HFFc6 (cell line): ENCODE measurements at regions not wholly inside any gene's neighbourhood (a gene's known extent, or its start where the extent isn't known, plus 50 kb on each side); places are given as distances from the start of the nearest gene placed in this dataset.

Experiments used
- DNase-seq: peaks from one replicate; pipeline ENCODE4 v3.0.0-alpha.2; 2018
- H3K27ac Mint-ChIP-seq: 2 replicates; pipeline ENCODE4 v1.8.0; 2020; ENCODE audit warnings: mild to moderate bottlenecking, mixed read lengths
- H3K27me3 Mint-ChIP-seq: 2 replicates; pipeline ENCODE4 v1.8.0; 2021; ENCODE audit warnings: mild to moderate bottlenecking, moderate library complexity, mixed read lengths; ENCODE audit not compliant: insufficient read depth
- H3K36me3 Mint-ChIP-seq: 2 replicates; pipeline ENCODE4 v1.8.0; 2021; ENCODE audit warnings: low read depth, mixed read lengths
- H3K4me1 Mint-ChIP-seq: 2 replicates; pipeline ENCODE4 v1.8.0; 2020; ENCODE audit warnings: low read depth, mixed read lengths
- H3K4me3 Mint-ChIP-seq: 2 replicates; pipeline ENCODE4 v1.8.0; 2020; ENCODE audit warnings: mild to moderate bottlenecking, moderate library complexity, mixed read lengths
- H3K9me3 Mint-ChIP-seq: 2 replicates; pipeline ENCODE4 v1.8.0; 2020; ENCODE audit warnings: mild to moderate bottlenecking, mixed read lengths
- TF ChIP-seq, protein P1 (sequence below): fragments of 200-600 bp; sonication (generic); IDR thresholded peaks from 2 replicates; pipeline ENCODE4 v1.5.0; 2021; ENCODE audit warnings: antibody characterized with exemption, mild to moderate bottlenecking

DNA sequence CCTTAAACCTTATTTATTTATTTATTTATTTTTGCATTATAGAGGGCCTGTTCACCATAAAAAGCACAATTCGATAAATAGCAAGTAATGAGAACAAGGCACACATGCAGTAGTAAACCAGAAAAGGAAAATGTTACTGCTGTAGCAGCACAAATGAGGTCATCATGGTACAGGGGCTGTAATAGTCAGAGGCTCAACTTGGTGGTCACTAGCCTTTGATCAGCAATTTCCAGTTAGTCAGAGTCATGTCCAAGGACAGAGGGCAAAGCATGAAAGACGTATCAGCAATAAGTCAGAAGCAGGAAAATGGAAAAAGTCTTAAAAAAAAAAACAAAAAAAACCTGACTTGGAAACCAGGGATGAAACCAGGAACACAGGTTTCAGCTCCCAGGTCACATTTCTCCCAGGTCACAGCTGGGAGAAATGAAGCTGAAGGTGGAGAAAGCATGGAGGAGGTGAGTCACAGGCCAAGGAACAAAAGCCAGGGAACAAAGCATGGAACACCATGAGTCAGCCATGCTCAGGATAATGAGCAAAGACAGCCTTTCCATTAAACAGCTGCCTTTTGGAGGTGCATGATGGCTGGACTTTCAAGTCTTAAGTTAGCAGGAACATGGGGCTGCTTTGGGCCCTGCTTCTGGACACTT lies 556.3 kb downstream of the LTN1 start:
- DNase-seq = peak; percentile 61
- TF ChIP-seq, protein P1, sequence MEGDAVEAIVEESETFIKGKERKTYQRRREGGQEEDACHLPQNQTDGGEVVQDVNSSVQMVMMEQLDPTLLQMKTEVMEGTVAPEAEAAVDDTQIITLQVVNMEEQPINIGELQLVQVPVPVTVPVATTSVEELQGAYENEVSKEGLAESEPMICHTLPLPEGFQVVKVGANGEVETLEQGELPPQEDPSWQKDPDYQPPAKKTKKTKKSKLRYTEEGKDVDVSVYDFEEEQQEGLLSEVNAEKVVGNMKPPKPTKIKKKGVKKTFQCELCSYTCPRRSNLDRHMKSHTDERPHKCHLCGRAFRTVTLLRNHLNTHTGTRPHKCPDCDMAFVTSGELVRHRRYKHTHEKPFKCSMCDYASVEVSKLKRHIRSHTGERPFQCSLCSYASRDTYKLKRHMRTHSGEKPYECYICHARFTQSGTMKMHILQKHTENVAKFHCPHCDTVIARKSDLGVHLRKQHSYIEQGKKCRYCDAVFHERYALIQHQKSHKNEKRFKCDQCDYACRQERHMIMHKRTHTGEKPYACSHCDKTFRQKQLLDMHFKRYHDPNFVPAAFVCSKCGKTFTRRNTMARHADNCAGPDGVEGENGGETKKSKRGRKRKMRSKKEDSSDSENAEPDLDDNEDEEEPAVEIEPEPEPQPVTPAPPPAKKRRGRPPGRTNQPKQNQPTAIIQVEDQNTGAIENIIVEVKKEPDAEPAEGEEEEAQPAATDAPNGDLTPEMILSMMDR = no peak
- Mint-ChIP-seq H3K27me3 (no peaks in the 10 kb centered on the region; the same call in 1 of the 2 replicates), H3K4me1 (peaks cover 78% of the 10 kb centered on the region), H3K36me3 (peaks cover 8% of the 10 kb centered on the region), H3K27ac (peak overlapping the region; percentile 58), H3K9me3 (no peaks in the 10 kb centered on the region), H3K4me3 (no peak overlapping the region)

DNA sequence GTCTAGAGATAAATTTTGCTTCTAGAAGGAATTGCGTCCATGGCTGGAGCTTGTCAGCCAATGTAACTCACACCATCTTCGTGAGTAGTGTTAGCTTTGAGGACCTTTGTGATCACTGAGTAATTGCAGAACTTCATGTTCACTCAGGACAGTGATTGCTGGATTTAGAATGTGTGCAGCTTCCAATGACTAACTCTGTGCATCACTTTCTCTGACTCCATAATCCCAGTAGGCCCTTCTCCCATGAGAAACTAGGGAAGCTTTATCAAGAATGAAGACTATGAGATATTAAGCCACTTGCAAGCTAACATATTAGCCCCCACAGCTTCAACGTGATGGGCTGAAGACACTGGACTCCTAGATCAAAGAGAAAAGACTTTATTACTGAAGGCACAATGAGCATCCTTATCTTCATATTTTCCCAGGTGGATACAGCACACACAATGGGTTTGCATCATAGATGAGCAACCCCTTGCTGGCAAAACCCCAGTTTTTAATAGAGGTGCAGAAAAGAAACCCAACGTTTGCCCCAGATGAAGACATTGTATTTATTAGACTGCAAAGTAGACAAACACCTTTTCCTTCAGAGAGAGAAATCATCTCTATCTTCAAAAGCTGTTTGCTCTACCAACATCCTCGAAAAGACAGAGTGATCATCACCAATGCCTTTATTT lies 561.0 kb downstream of the LTN1 start:
- Mint-ChIP-seq H3K9me3 (no peaks in the 10 kb centered on the region), H3K4me1 (peaks cover 89% of the 10 kb centered on the region), H3K27ac (peak overlapping the region; percentile 80), H3K27me3 (no peaks in the 10 kb centered on the region), H3K36me3 (peaks cover 5% of the 10 kb centered on the region), H3K4me3 (no peak overlapping the region; the same call in 1 of the 2 replicates)
- peak; percentile 13 for DNase-seq
- TF ChIP-seq, protein P1 = no peak

DNA sequence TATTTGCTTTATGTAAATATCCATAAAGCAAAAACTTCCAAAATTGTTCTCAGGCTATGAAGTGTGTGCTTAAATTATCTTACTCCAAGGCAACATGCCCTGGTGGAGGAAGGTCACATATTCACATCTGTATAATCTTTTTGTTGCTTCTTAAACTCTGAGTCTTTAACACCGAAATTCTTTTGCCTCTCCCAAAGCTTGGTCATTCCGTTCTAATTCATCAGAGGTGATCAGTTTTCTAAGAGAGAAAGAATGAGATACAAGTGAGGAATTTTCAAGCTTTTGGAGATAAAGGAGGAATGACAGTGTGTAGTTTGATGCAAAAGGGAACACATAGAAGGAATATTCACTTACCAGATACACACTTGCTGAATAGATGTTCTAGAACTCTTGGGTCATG lies 561.7 kb downstream of the LTN1 start:
- Mint-ChIP-seq H3K27ac (peak overlapping the region; percentile 80), H3K27me3 (no peaks in the 10 kb centered on the region), H3K36me3 (peaks cover 4% of the 10 kb centered on the region; the same call in 1 of the 2 replicates), H3K9me3 (no peaks in the 10 kb centered on the region), H3K4me1 (peaks cover 89% of the 10 kb centered on the region), H3K4me3 (peak overlapping the region; percentile 49)
- DNase-seq = peak; percentile 20
- TF ChIP-seq, protein P1 = no peak

DNA sequence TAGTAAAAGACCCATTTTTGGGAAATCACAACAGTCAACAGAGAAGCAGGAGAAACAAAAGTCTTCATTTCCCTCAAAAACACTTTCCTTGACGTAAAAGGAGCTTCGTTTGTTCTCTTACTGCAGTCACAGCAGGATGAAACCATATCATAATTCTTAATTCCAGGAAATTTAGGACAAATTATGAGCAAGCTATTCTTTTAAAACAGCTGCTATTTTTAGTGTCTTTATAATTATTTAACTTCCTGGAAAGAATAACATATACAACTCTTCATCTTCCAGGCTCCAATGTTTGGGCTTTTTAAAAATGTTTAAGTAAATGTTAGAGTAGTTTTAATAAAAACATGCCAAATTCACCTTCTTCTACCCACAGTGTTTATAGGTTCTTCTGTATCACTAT lies 563.5 kb downstream of the LTN1 start:
- TF ChIP-seq, protein P1 = no peak
- H3K27ac Mint-ChIP-seq = no peak overlapping the region
- H3K9me3 Mint-ChIP-seq = no peaks in the 10 kb centered on the region
- DNase-seq = no peak
- peaks cover 89% of the 10 kb centered on the region for H3K4me1 Mint-ChIP-seq
- no peak overlapping the region for H3K4me3 Mint-ChIP-seq
- H3K36me3 Mint-ChIP-seq = peaks cover 4% of the 10 kb centered on the region; the same call in 1 of the 2 replicates
- no peaks in the 10 kb centered on the region for H3K27me3 Mint-ChIP-seq

DNA sequence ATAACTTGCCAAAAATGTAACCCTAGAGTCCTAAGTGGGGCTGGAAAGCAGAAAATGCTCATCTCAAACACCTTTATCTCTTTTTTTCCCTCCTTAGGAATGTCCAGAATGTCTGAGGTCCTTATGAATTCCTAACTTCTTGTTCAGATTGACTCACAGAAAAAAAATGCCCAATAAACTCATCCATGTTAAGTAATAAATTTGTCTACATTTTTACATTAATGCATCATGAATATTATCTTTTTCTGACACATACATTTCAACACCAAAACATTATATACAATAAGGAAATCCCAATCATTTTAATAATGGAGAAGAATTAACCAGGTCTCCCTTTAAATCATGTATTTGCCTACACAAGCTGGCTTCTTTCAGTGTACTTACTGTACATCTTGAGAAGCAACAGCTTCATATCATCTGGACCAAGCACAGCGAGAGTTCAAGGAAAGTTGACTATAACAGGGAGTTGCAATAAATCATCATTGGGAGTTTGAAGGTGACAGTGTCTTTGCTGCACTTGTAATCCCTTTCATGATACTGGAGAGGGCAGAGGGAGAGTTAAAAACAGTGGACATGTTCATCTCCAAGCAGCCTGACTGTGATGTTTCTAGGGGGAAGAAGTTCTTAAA lies 565.2 kb downstream of the LTN1 start:
- TF ChIP-seq, protein P1 = no peak
- H3K36me3 Mint-ChIP-seq = peaks cover 4% of the 10 kb centered on the region; the same call in 1 of the 2 replicates
- H3K27me3 Mint-ChIP-seq = no peaks in the 10 kb centered on the region
- DNase-seq = peak; percentile 46
- peak overlapping the region; percentile 61 for H3K27ac Mint-ChIP-seq
- H3K9me3 Mint-ChIP-seq = no peaks in the 10 kb centered on the region
- H3K4me3 Mint-ChIP-seq = peak overlapping the region; percentile 6
- H3K4me1 Mint-ChIP-seq = peaks cover 90% of the 10 kb centered on the region
